AG04450 (cell line): ENCODE measurements at regions not wholly inside any gene's neighbourhood (a gene's known extent, or its start where the extent isn't known, plus 50 kb on each side); places are given as distances from the start of the nearest gene placed in this dataset.

ENCODE experiments used
- CTCF ChIA-PET: fragments of 300-600, 350-600 bp; formaldehyde crosslinking; extraction: SDS; loops from one replicate; lab custom pipeline; 2022; ENCODE audit warnings: antibody characterized with exemption, inconsistent platforms; lab: Charles Lee
- POLR2A ChIA-PET: fragments of 350-600 bp; formaldehyde crosslinking; extraction: SDS; loops from one replicate; lab custom pipeline; 2021; ENCODE audit warnings: antibody characterized with exemption, inconsistent platforms; lab: Yijun Ruan, JAX
- DNase-seq: peaks from one replicate; pipeline ENCODE4 v3.0.0-alpha.2; 2011; ENCODE audit warnings: low read depth, low spot score
- H3K27ac ChIP-seq: one replicate; pipeline ENCODE4 v1.5.1; 2012; ENCODE audit warnings: low read depth, low read length, control low read depth
- H3K27me3 ChIP-seq: one replicate; pipeline ENCODE4 v1.6.0; 2012; ENCODE audit warnings: low read length; ENCODE audit not compliant: control insufficient read depth, insufficient read depth
- H3K4me3 ChIP-seq: 2 replicates; pipeline ENCODE4 v1.5.1; 2011; ENCODE audit warnings: mild to moderate bottlenecking, low read depth, low read length, control low read depth
- H3K9me3 ChIP-seq: 2 replicates; pipeline ENCODE4 v1.5.1; 2012; ENCODE audit warnings: low read length; ENCODE audit not compliant: control insufficient read depth, insufficient read depth
- TF ChIP-seq, protein P1 (sequence below): IDR thresholded peaks from 2 replicates; pipeline ENCODE4 v1.5.1; 2011; ENCODE audit warnings: low read depth, low read length, control low read depth, inconsistent platforms

DNA sequence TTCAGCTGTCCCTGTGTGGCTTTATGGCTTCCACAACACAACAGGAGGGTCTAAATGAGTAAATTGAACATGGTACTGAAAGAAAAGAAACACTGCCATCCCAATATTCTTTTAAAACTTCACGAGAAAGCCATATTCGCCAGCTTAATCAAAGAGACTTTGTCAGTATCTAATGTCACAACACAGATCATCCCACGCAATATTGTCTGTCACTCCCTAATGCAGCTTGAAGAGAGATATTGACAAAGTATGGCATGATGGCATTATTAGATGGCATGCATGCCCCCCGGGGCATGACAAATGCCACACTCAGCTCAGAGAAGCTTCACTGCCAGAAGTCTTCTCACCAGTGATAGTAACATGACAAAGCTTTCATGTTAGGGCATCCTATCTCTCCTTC lies 197.8 kb downstream of the TTC8 start:
- H3K27me3 ChIP-seq, result no peaks in the 10 kb centered on the region
- ChIA-PET POLR2A (no interaction called here), CTCF (no interaction called here)
- H3K27ac ChIP-seq, result no peak overlapping the region
- peaks cover 3% of the 10 kb centered on the region; the same call in 1 of the 2 replicates for H3K9me3 ChIP-seq
- no peak for DNase-seq
- H3K4me3 ChIP-seq, result no peak overlapping the region
- TF ChIP-seq, protein P1, sequence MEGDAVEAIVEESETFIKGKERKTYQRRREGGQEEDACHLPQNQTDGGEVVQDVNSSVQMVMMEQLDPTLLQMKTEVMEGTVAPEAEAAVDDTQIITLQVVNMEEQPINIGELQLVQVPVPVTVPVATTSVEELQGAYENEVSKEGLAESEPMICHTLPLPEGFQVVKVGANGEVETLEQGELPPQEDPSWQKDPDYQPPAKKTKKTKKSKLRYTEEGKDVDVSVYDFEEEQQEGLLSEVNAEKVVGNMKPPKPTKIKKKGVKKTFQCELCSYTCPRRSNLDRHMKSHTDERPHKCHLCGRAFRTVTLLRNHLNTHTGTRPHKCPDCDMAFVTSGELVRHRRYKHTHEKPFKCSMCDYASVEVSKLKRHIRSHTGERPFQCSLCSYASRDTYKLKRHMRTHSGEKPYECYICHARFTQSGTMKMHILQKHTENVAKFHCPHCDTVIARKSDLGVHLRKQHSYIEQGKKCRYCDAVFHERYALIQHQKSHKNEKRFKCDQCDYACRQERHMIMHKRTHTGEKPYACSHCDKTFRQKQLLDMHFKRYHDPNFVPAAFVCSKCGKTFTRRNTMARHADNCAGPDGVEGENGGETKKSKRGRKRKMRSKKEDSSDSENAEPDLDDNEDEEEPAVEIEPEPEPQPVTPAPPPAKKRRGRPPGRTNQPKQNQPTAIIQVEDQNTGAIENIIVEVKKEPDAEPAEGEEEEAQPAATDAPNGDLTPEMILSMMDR, result no peak

DNA sequence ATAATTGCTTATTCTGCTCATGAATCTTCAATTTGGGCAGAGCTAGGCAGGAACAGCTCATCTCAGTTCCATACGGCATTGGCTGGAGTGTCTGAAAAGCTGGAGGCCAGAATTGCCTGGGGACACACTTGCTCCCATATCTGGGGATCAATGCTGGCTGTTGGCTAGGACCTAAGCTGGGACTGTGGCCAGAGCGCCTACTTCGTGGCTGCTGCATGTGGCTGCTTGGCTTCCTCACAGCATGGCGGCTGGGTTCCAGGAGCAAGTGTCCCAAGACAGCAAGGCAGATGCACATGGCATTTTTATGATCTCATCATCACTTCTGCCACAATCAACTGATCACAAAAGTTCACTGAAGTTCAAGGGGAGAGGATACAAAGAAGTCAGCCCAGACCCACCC lies 200.2 kb downstream of the TTC8 start:
- Histone ChIP-seq H3K27me3 (no peaks in the 10 kb centered on the region), H3K9me3 (peaks cover 3% of the 10 kb centered on the region; the same call in 1 of the 2 replicates), H3K27ac (no peak overlapping the region), H3K4me3 (no peak overlapping the region)
- DNase-seq, result no peak
- CTCF ChIA-PET, result no interaction called here
- POLR2A ChIA-PET, result no interaction called here
- TF ChIP-seq, protein P1, result no peak

DNA sequence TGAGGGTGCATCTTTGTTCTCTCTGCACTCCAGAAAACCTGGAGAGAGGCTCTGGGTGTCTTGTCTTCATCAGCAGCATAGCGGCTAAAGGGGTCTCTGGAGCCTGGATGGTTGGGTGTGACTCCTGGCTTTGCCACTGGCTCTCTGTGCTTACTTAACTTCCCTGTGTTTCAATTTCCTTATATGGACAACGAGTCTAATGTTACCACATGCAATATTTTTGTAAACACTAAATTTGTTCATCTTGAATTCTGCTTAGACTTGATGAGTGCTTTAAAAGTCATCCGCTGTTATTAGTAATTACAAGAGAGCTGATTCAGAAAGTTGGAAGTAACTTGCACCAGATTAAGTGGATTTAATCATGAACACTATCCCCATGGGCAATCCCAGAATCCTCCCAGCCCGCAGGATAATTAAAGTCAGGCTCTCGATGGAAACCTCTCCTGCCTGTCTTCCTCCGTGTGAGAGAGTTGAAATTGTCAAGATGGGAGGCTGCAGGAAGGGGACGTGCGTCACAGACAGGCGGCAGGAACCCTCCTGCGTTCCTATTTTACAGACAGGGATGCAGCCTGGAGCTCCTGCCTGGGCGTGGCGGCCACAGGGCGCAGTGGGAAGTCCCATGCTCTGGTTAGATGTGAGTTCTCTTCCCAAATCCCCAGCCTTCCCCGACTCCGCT lies 201.2 kb downstream of the TTC8 start:
- Histone ChIP-seq H3K27ac (no peak overlapping the region), H3K27me3 (no peaks in the 10 kb centered on the region), H3K9me3 (peaks cover 3% of the 10 kb centered on the region; the same call in 1 of the 2 replicates), H3K4me3 (no peak overlapping the region)
- TF ChIP-seq, protein P1, result no peak
- POLR2A ChIA-PET, result no interaction called here
- DNase-seq, result no peak
- CTCF ChIA-PET, result interaction anchor here (0.6 to 3.5 kb wide), 7 partner anchors 15 to 948 kb away, joined by 3 to 21 read pairs (median 6); no protein-coding TSS in a partner anchor

DNA sequence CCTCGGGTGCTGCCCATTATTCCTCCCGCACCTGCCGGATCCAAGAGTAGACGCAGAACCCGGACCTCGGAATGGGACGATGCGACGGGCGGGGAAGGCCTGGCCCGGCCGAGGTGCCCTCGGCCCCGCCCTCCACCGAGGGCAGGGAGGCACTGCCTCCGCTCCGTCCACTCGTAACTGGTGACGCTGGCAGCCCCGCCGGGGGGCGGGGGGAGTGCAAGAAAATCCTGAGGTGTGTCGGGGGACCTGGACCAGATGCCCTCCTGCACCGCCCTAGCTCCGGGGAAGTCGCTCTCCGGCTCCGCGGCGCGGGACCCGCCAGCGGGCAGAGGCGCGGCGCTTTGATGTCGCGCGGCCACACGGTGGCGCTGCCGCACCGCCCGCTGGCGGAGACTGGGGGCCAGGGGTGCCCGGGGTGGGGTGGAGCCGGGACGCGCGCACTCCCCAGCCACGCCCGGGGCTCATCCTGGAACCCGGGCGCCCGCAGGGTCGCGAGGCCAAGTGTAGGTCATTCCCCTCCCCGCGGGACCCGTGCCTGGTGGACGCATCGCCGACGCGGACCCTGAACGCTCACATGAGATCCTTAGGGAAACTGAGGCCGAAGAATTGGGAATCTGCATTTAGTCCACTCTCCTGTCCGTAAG lies 202.8 kb downstream of the TTC8 start:
- ChIA-PET POLR2A (no interaction called here), CTCF (interaction anchor here (0.6 to 3.5 kb wide), 31 partner anchors 13 to 1214 kb away, joined by 3 to 21 read pairs (median 3); partner anchors contain the start of gene TTC8)
- Histone ChIP-seq H3K9me3 (peaks cover 3% of the 10 kb centered on the region; the same call in 1 of the 2 replicates), H3K4me3 (peak overlapping the region; percentile 71), H3K27me3 (no peaks in the 10 kb centered on the region), H3K27ac (no peak overlapping the region)
- no peak for DNase-seq
- TF ChIP-seq, protein P1, result peak; percentile 60

DNA sequence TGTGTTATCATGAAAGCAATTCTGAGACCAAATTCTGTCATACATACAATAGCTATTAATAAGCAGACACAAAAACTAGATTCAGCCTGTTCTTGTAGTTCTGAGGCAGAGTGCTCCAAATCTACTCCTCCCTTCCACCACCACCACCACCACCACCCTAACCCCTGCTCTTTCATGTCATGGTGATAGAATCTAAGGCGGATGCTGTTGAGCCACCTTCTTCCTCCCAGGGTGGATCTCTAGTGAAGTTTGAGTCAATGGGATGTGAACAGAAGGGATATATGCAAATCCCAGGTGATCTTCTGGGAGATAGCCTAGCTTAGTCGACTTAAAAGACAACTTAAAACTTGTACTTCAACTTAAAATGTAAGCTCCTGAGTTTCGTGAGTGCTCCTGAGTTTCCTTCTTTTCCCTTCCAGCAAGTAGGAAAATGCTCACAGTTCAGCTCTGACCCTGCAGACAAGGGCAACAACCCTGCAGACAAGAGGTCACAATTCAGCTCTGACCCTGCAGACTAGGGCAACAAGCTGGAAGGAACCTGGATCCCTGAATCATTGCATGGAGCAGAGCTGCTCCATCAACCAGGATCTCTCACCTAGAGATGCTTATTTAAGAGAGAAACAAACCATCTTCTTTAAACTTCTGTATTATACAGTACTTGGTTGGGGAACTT lies 204.1 kb downstream of the TTC8 start:
- POLR2A ChIA-PET, result no interaction called here
- H3K27ac ChIP-seq, result no peak overlapping the region
- no peaks in the 10 kb centered on the region for H3K27me3 ChIP-seq
- CTCF ChIA-PET, result interaction anchor here (0.6 to 3.5 kb wide), 5 partner anchors 12 to 945 kb away, joined by 3 to 21 read pairs (median 5); no protein-coding TSS in a partner anchor
- no peak for DNase-seq
- H3K9me3 ChIP-seq, result peaks cover 3% of the 10 kb centered on the region; the same call in 1 of the 2 replicates
- no peak overlapping the region for H3K4me3 ChIP-seq
- TF ChIP-seq, protein P1, result no peak
